SK-N-SH (cell line): ENCODE measurements at regions not wholly inside any gene's neighbourhood (a gene's known extent, or its start where the extent isn't known, plus 50 kb on each side); places are given as distances from the start of the nearest gene placed in this dataset.

Experiments used
- CTCF ChIA-PET: fragments of 300-600, 350-600 bp; formaldehyde crosslinking; extraction: SDS; loops from one replicate; lab custom pipeline; 2021; lab: Yijun Ruan, JAX
- POLR2A ChIA-PET: fragments of 350-600 bp; sonication (Branson Sonifier 250); formaldehyde crosslinking; extraction: SDS; loops from one replicate; lab custom pipeline; 2020; ENCODE audit warnings: antibody characterized with exemption, inconsistent platforms; lab: Yijun Ruan, JAX
- DNase-seq: peaks from one replicate; pipeline ENCODE4 v3.0.0; 2012
- H2AFZ ChIP-seq: fragments of 200-600 bp; sonication (generic); 2 replicates; pipeline ENCODE4 v1.8.1; 2016; ENCODE audit warnings: antibody characterized with exemption, mild to moderate bottlenecking, low read depth
- H3F3A ChIP-seq: fragments of 200-600 bp; sonication (generic); replicated peaks from 2 replicates; pipeline ENCODE3; 2016; ENCODE audit warnings: antibody characterized with exemption, mild to moderate bottlenecking; ENCODE audit not compliant: insufficient read depth
- H3K27ac ChIP-seq, 2 experiments: fragments of 200-500 bp in 1 of 2; fragments of 200-600 bp in 1 of 2; sonication (Bioruptor generic) in 1 of 2; sonication (generic), shearing (Covaris generic) in 1 of 2; 2 replicates each; pipeline versions ENCODE4 v1.5.1 to v1.6.1; 2014 to 2016; ENCODE audit warnings: low read depth in 2 of 2, inconsistent platforms in 1 of 2, low read length in 1 of 2, mild to moderate bottlenecking in 1 of 2, mixed read lengths in 1 of 2
- H3K27me3 ChIP-seq: fragments of 200-600 bp; sonication (generic), shearing (Covaris generic); 2 replicates; pipeline ENCODE4 v1.6.1; 2016; ENCODE audit warnings: mixed run types; ENCODE audit not compliant: insufficient read depth
- H3K36me3 ChIP-seq, 2 experiments: fragments of 200-500 bp in 1 of 2; fragments of 200-600 bp in 1 of 2; sonication (Bioruptor generic) in 1 of 2; sonication (generic) in 1 of 2; replicated peaks in 1 of 2; 2 replicates each; pipeline versions ENCODE3 to v1.5.1; 2014 to 2016; ENCODE audit warnings: low read length in 1 of 2, mild to moderate bottlenecking in 1 of 2; ENCODE audit not compliant: insufficient read depth in 2 of 2, control insufficient read depth in 1 of 2
- H3K4me1 ChIP-seq, 2 experiments: fragments of 200-500 bp in 1 of 2; fragments of 200-600 bp in 1 of 2; sonication (Bioruptor generic) in 1 of 2; sonication (generic), shearing (Covaris generic) in 1 of 2; 2 replicates each; pipeline versions ENCODE4 v1.5.1 to v1.6.1; 2014 to 2016; ENCODE audit warnings: low read depth in 1 of 2, low read length in 1 of 2, mixed run types in 1 of 2; ENCODE audit not compliant: insufficient read depth in 2 of 2, control insufficient read depth in 1 of 2
- H3K4me2 ChIP-seq: fragments of 200-600 bp; sonication (generic), shearing (Covaris generic); 2 replicates; pipeline ENCODE4 v1.6.1; 2017; ENCODE audit warnings: mixed run types
- H3K4me3 ChIP-seq, 2 experiments: fragments of 200-500 bp in 1 of 2; fragments of 200-600 bp in 1 of 2; sonication (Bioruptor generic) in 1 of 2; sonication (generic), shearing (Covaris generic) in 1 of 2; 2 replicates each; pipeline versions ENCODE4 v1.5.1 to v1.8.1; 2014 to 2016; ENCODE audit warnings: low read depth in 2 of 2, inconsistent platforms in 1 of 2, low read length in 1 of 2, mild to moderate bottlenecking in 1 of 2, mixed read lengths in 1 of 2, moderate library complexity in 1 of 2
- H3K79me2 ChIP-seq: fragments of 200-600 bp; sonication (generic); 2 replicates; pipeline ENCODE4 v1.8.1; 2017; ENCODE audit warnings: mild to moderate bottlenecking; ENCODE audit not compliant: insufficient read depth
- H3K9ac ChIP-seq: fragments of 200-600 bp; sonication (generic); 2 replicates; pipeline ENCODE4 v1.6.1; 2017; ENCODE audit warnings: mixed run types
- H3K9me2 ChIP-seq: fragments of 200-600 bp; sonication (generic); 2 replicates; pipeline ENCODE4 v1.6.1; 2017; ENCODE audit warnings: mixed run types
- H3K9me3 ChIP-seq: fragments of 200-600 bp; sonication (generic); 2 replicates; pipeline ENCODE4 v1.6.1; 2017; ENCODE audit warnings: mixed run types, mild to moderate bottlenecking, moderate library complexity
- H4K20me1 ChIP-seq: fragments of 200-600 bp; sonication (generic); 2 replicates; pipeline ENCODE4 v1.6.1; 2017; ENCODE audit warnings: mild to moderate bottlenecking, mixed run types; ENCODE audit not compliant: insufficient read depth
- CHD2 ChIP-seq: fragments of 150-350 bp; IDR thresholded peaks from 2 replicates; pipeline ENCODE4 v1.6.1; 2018; ENCODE audit warnings: low read length; ENCODE audit not compliant: partially characterized antibody
- ELF1 ChIP-seq: IDR thresholded peaks from 2 replicates; pipeline ENCODE4 v1.4.0; 2012
- EP300 ChIP-seq, 2 experiments: IDR thresholded peaks; 2 replicates each; pipeline versions ENCODE4 v1.4.0 to v1.6.1; 2012; ENCODE audit warnings: borderline replicate concordance in 1 of 2, low read depth in 1 of 2, low read length in 1 of 2
- EZH2phosphoT487 ChIP-seq: fragments of 200-600 bp; sonication (generic); IDR thresholded peaks from 2 replicates; pipeline ENCODE4 v1.6.1; 2017; ENCODE audit warnings: low read depth, mixed run types, mild to moderate bottlenecking, antibody characterized with exemption, moderate library complexity, borderline replicate concordance
- FOSL2 ChIP-seq: IDR thresholded peaks from 2 replicates; pipeline ENCODE4 v1.4.0; 2012; ENCODE audit warnings: low read depth, mild to moderate bottlenecking, moderate library complexity, borderline replicate concordance
- FOXJ3 ChIP-seq: sonication (generic); formaldehyde crosslinking; IDR thresholded peaks from 2 replicates; pipeline ENCODE4 v1.5.1; 2020; ENCODE audit warnings: mild to moderate bottlenecking, missing genetic modification reagents
- FOXM1 ChIP-seq: IDR thresholded peaks from 2 replicates; pipeline ENCODE4 v1.4.0; 2012; ENCODE audit warnings: low read depth, mild to moderate bottlenecking
- GABPA ChIP-seq: IDR thresholded peaks from 2 replicates; pipeline ENCODE4 v1.4.0; 2012; ENCODE audit warnings: low read depth, mild to moderate bottlenecking
- JUND ChIP-seq: IDR thresholded peaks from 2 replicates; pipeline ENCODE4 v1.4.0; 2012
- MAX ChIP-seq: IDR thresholded peaks from 2 replicates; pipeline ENCODE4 v1.4.0; 2012; ENCODE audit warnings: low read depth
- MXI1 ChIP-seq: IDR thresholded peaks from 2 replicates; pipeline ENCODE4 v1.6.1; 2012; ENCODE audit warnings: mild to moderate bottlenecking, low read depth, low read length, improper control_type of control experiment
- NFIC ChIP-seq: IDR thresholded peaks from 2 replicates; pipeline ENCODE4 v1.4.0; 2012; ENCODE audit warnings: borderline replicate concordance
- PBX3 ChIP-seq: IDR thresholded peaks from 2 replicates; pipeline ENCODE4; 2012
- POLR2AphosphoS5 ChIP-seq: IDR thresholded peaks from 2 replicates; pipeline ENCODE4 v1.6.1; 2012; ENCODE audit warnings: low read depth, low read length
- RCOR1 ChIP-seq: fragments of 150-350 bp; IDR thresholded peaks from 2 replicates; pipeline ENCODE4 v1.6.1; 2017; ENCODE audit warnings: antibody characterized with exemption, low read length
- REST ChIP-seq: IDR thresholded peaks from 2 replicates; pipeline ENCODE4 v1.6.1; 2012; ENCODE audit warnings: mild to moderate bottlenecking, low read depth, low read length, moderate library complexity
- RFX5 ChIP-seq: IDR thresholded peaks from 2 replicates; pipeline ENCODE4 v1.6.1; 2012; ENCODE audit warnings: mild to moderate bottlenecking, improper control_type of control experiment, low read length
- RXRA ChIP-seq: IDR thresholded peaks from 2 replicates; pipeline ENCODE4 v1.4.0; 2012; ENCODE audit warnings: low read depth, mild to moderate bottlenecking, borderline replicate concordance
- TAF1 ChIP-seq: IDR thresholded peaks from 2 replicates; pipeline ENCODE4 v1.6.1; 2012; ENCODE audit warnings: low read depth, mild to moderate bottlenecking, low read length, moderate library complexity, borderline replicate concordance
- TEAD4 ChIP-seq: IDR thresholded peaks from 2 replicates; pipeline ENCODE4 v1.4.0; 2012; ENCODE audit warnings: mild to moderate bottlenecking, borderline replicate concordance; ENCODE audit not compliant: insufficient read depth
- USF1 ChIP-seq: IDR thresholded peaks from 2 replicates; pipeline ENCODE4 v1.4.0; 2012; ENCODE audit warnings: low read depth, borderline replicate concordance
- YY1 ChIP-seq: IDR thresholded peaks from 2 replicates; pipeline ENCODE4 v1.4.0; 2012; ENCODE audit warnings: low read depth, mild to moderate bottlenecking
- WGBS: methylation state at CpG from one replicate; pipeline ENCODE4 v1.1.6; 2017; ENCODE audit warnings: low lambda C conversion rate; 5-methylcytosine and 5-hydroxymethylcytosine counted together

GRCh38 chr10:123301077-123301857, 147.1 kb downstream of the BUB3 start:
- Histone ChIP-seq H3K4me3 (no peak overlapping the region), H3K79me2 (no peaks in the 10 kb centered on the region), H3K36me3 (no peaks in the 10 kb centered on the region), H3K4me2 (no peak overlapping the region), H3K9me2 (no peaks in the 10 kb centered on the region), H3K27me3 (no peaks in the 10 kb centered on the region), H3K9me3 (no peaks in the 10 kb centered on the region), H3F3A (no peaks in the 10 kb centered on the region), H3K4me1 (peaks cover 0 to 9% of the 10 kb centered on the region in 2 experiments; a peak in 2 of 4 replicates)
- peak; percentile 40 for DNase-seq
- POLR2A ChIA-PET: interaction anchor here (0.6 kb wide), 1 partner anchor 145 kb away, joined by 3 read pairs; no protein-coding TSS in a partner anchor
- TF ChIP-seq RXRA (no peak), MAX (no peak), EP300 (IDR thresholded peaks at IDR 0.05; ENCODE audit: borderline replicate concordance in 1 of 2, low read depth in 1 of 2, low read length in 1 of 2) (no peak), RFX5 (no peak)
- TF ChIP-seq, all 33 proteins: peak for 0
- no peak overlapping the region for H3K9ac ChIP-seq
- no peak overlapping the region for H2AFZ ChIP-seq
- H3K27ac ChIP-seq: no peak overlapping the region
- no peaks in the 10 kb centered on the region for H4K20me1 ChIP-seq
- 28% methylated on average over 10 of the region's 10 CpGs for WGBS
- CTCF ChIA-PET: no interaction called here

- Histone ChIP-seq H3K79me2 (no peaks in the 10 kb centered on the region), H3K4me3 (no peak overlapping the region), H3K9me3 (no peaks in the 10 kb centered on the region), H3K36me3 (no peaks in the 10 kb centered on the region), H3F3A (no peaks in the 10 kb centered on the region), H4K20me1 (no peaks in the 10 kb centered on the region), H3K4me2 (no peak overlapping the region), H3K27me3 (no peaks in the 10 kb centered on the region), H3K27ac (no peak overlapping the region), H3K9me2 (no peaks in the 10 kb centered on the region), H3K9ac (no peak overlapping the region), H2AFZ (no peak overlapping the region), H3K4me1 (peaks cover 0 to 2% of the 10 kb centered on the region in 2 experiments; a peak in 2 of 4 replicates)
- ChIA-PET POLR2A (no interaction called here), CTCF (interaction anchor here (1.3 kb wide), 2 partner anchors 16 to 77 kb away, joined by 3 to 4 read pairs; no protein-coding TSS in a partner anchor)
- DNase-seq: no peak
- TF ChIP-seq ELF1 (no peak), JUND (no peak), YY1 (no peak), EZH2phosphoT487 (no peak), POLR2AphosphoS5 (no peak), REST (no peak), FOXM1 (no peak), TAF1 (no peak), NFIC (no peak), USF1 (no peak), MXI1 (no peak), PBX3 (no peak), TEAD4 (no peak), FOSL2 (no peak), FOXJ3 (CRISPR knock-in tag) (no peak), RCOR1 (no peak), RFX5 (no peak), GABPA (no peak), CHD2 (no peak)
- 58% methylated on average over 6 of the region's 6 CpGs for WGBS
These were observed 149.6 kb downstream of the BUB3 start for GRCh38 chr10:123303581-123304337.
